ENCODE measurements at regions not wholly inside any gene's neighbourhood (a gene's known extent, or its start where the extent isn't known, plus 50 kb on each side); places are given as distances from the start of the nearest gene placed in this dataset.

DNA sequence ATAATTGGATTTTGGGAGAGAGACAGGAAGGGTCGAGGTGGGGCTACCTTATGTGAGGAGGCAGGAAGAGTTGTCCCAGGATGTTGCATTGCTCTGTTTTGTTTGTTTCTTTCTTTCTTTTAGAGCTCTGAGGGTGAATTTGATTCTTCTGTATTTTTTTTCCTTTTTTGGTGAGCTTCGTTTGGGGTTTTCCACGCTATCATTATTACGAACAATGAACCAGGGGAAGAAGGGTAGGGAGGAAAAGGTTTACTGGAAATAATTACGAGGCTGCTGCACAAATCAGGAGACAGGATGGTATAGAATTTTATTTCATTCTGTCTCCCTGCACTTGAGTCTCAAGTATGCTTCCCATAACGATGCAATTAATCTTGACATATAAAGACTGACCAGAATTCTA is 51.4 kb upstream of the ZNF516 start:
- TF ChIP-seq POLR2AphosphoS5 (IDR thresholded peaks at IDR 0.05; ENCODE audit: borderline replicate concordance, low read depth, low read length) (no peak), EZH2 (IDR thresholded peaks at IDR 0.05) (no peak)

Measured in SK-N-MC (cell line).